ENCODE measurements at regions not wholly inside any gene's neighbourhood (a gene's known extent, or its start where the extent isn't known, plus 50 kb on each side); places are given as distances from the start of the nearest gene placed in this dataset.
"Not testable (repeated sequence)": the region's sequence is repeated elsewhere in the genome, so short reads cannot be mapped to it uniquely, and the experiment has no call there.

GRCh38 chr19:34575206-34575605 is 93.6 kb downstream of the WTIP start:
- no peak for DNase-seq (ENCODE audit: low spot score)

- no peak for DNase-seq (ENCODE audit: low spot score)
These were observed 93.1 kb downstream of the WTIP start for GRCh38 chr19:34574704-34575103.

DNA sequence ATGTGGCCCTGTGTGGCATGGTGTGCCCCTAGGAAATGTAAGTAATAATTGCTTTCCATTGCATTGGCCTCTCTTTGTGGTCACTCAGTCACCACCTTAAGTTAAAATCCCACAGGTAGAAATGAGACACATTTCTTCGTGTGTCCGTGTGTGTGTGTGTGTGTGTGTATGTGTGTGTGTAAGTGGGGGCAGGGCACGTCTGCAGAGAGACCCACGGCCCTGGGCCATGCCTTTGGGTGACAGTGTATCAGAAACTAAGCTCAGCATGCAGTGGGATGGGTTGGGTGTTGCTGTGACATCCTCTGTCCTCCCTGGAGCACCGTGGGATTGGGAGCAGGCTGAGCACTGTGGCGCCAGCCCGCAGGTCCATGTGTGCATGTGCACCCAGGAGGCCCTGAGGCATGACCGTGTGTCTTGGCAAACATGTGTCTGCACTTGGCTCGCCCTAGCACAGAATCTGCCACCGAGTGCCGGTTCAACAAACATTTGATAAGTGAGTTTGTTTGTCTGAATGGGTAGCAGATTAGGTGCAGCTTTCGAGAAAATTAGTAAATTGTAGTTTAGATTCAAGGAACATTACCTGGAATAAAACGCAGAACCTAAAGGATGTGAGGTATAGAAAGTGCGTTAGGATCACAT is 91.8 kb downstream of the WTIP start:
- no peak for DNase-seq (ENCODE audit: low spot score)

DNA sequence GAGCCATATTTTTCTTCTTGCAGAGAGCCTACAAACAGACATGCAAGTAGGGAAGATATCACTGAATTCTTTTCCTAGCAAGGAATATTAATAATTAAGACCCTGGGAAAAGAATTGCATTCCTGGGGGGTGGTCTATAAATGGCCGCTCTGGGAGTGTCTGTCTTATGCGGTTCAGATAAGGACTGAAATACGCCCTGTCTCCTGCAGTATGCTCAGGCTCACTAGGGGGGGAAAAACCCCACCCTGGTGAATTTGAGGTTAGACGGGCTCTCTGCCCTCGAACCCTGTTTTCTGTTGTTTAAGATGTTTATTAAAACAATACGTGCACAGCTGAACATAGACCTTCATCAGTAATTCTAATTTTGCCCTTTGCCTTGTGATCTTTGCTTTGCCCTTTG is 88.6 kb downstream of the WTIP start:
- not testable (repeated sequence) for DNase-seq (ENCODE audit: low spot score)

- not testable (repeated sequence) for DNase-seq (ENCODE audit: low spot score)
These were observed 80.8 kb downstream of the WTIP start for GRCh38 chr19:34562344-34562743.
